Dendritic cell treated with granulocyte-macrophage colony-stimulating factor and Interleukin-4, amounts not matched to agents 40 ng/mL and 50 ng/mL, for 4 days (primary cell): ENCODE measurements at regions not wholly inside any gene's neighbourhood (a gene's known extent, or its start where the extent isn't known, plus 50 kb on each side); places are given as distances from the start of the nearest gene placed in this dataset.
"Not testable (repeated sequence)": the region's sequence is repeated elsewhere in the genome, so short reads cannot be mapped to it uniquely, and the experiment has no call there.

ENCODE experiments used
- H3K27ac Mint-ChIP-seq: one replicate; pipeline ENCODE4 v1.8.0; 2022; ENCODE audit warnings: mild to moderate bottlenecking, mixed read lengths
- H3K27me3 Mint-ChIP-seq: one replicate; pipeline ENCODE4 v1.8.0; 2022; ENCODE audit warnings: mild to moderate bottlenecking, mixed read lengths
- H3K36me3 Mint-ChIP-seq: one replicate; pipeline ENCODE4 v1.8.0; 2022; ENCODE audit warnings: low read depth, mixed read lengths
- H3K4me1 Mint-ChIP-seq: one replicate; pipeline ENCODE4 v1.8.0; 2022; ENCODE audit warnings: low read depth, mixed read lengths
- H3K4me3 Mint-ChIP-seq: one replicate; pipeline ENCODE4 v1.8.0; 2022; ENCODE audit warnings: mild to moderate bottlenecking, moderate library complexity, mixed read lengths
- H3K9me3 Mint-ChIP-seq: one replicate; pipeline ENCODE4 v1.8.0; 2022; ENCODE audit warnings: mixed read lengths
- intact Hi-C: fragments of 100-400 bp; cut with micrococcal nuclease; formaldehyde crosslinking; loops from one replicate; pipeline ENCODE4 v1.15.0; 2022

DNA sequence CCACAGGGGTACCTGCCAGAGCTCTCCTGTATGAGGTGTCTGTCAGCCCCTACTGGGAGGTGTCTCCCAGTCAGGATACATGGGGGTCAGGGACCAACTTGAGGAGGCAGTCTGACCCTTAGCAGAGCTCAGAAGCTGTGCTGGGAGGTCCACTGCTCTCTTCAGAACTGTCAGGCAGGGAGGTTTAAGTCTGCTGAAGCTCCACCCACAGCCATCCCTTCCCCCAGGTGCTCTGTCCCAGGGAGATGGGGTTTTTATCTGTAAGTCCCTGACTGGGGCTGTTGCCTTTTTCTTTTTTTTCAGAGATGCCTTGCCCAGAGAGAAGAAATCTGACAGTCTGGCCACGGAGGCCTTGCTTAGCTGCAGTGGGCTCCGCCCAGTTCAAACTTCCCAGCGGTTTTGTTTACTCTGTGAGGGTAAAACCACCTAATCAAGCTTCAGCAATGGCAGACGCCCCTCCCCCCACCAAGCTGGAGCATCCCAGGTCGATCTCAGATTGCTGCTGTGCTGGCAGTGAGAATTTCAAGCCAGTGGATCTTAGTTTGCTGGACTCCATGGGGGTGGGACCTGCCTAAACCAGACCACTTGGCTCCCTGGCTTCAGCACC is 118.5 kb upstream of the RADX start:
- H3K27ac Mint-ChIP-seq, H3K36me3 Mint-ChIP-seq, H3K4me3 Mint-ChIP-seq, H3K27me3 Mint-ChIP-seq, H3K4me1 Mint-ChIP-seq, intact Hi-C loops: not testable (repeated sequence)
- peaks cover 14% of the 10 kb centered on the region for H3K9me3 Mint-ChIP-seq

DNA sequence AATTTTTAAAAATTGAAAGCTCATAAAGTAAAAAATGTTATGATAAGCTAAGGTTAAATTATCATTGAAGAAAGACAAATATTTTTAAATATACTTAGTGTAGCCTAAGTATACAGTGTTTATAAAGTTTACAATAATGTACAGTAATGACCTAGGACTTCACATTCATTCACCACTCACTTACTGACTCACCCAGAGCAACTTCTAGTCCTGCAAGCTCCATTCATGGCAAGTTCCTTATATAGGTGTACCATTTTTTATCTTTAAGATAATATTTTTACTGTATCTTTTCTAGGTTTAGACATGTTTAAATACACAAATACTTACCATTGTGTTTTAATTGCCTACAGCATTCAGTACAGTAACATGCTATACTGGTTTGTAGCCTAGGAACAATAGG is 112.3 kb upstream of the RADX start:
- intact Hi-C loops: no loop called here
- Mint-ChIP-seq H3K36me3 (no peaks in the 10 kb centered on the region), H3K9me3 (no peaks in the 10 kb centered on the region), H3K4me3 (no peak overlapping the region), H3K27me3 (no peaks in the 10 kb centered on the region), H3K4me1 (no peaks in the 10 kb centered on the region), H3K27ac (no peak overlapping the region)

DNA sequence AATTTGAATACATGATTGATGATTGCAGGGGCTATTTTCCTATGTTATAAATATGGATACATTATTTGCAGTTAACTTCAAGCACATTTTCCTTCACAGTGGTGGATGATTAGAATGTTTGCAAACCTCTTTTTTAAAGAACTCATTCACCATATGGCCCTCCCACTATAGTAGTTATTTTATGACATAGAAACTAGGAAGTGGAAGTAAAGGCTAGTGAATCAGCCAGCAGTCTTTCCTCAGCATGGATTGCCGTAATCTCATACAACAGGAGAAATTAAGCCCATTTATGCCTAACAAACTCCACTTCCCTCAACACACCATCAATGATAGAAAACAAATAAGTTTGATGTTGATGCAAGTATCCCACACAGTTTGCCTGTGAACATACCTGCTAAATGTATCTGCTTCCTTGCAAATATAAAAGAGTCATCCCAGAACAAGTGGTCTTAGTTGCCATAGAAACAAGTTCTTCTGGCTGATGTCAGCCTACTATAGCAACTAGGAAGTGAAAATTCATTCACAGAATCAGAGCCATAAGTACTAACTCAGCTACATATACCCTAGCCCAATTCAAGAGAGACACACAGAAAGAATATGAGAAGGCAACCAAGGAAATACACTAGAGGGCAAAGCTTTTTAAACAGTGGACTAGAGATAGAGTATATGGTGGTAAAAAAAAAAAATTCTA is 100.9 kb upstream of the RADX start:
- H3K4me1 Mint-ChIP-seq: no peaks in the 10 kb centered on the region
- no peak overlapping the region for H3K4me3 Mint-ChIP-seq
- intact Hi-C loops: no loop called here
- no peaks in the 10 kb centered on the region for H3K9me3 Mint-ChIP-seq
- no peak overlapping the region for H3K27ac Mint-ChIP-seq
- H3K27me3 Mint-ChIP-seq: no peaks in the 10 kb centered on the region
- H3K36me3 Mint-ChIP-seq: no peaks in the 10 kb centered on the region
